Body of pancreas (tissue), 4 donors: ENCODE measurements at regions not wholly inside any gene's neighbourhood (a gene's known extent, or its start where the extent isn't known, plus 50 kb on each side); places are given as distances from the start of the nearest gene placed in this dataset.

Experiments used
- CTCF ChIP-seq, 7 experiments: fragments of 450-650 bp in 4 of 7; fragments of 200-600 bp in 3 of 7; sonication (generic) in 3 of 7; IDR thresholded peaks; one replicate each; pipeline ENCODE4 v1.5.1; 2016 to 2019; ENCODE audit warnings: antibody characterized with exemption in 7 of 7
- POLR2A ChIP-seq, 3 donors: fragments of 450-650 bp; IDR thresholded peaks; one replicate each; pipeline ENCODE4 v1.6.1; 2016; ENCODE audit warnings: antibody characterized with exemption in 3 of 3, mild to moderate bottlenecking in 2 of 3

- no peak for TF ChIP-seq CTCF (IDR thresholded peaks at IDR 0.05)
- no peak for TF ChIP-seq POLR2A (IDR thresholded peaks at IDR 0.05)
Observed at GRCh38 chr20:55893031-55893430, 112.3 kb downstream of the CBLN4 start.
